ENCODE measurements at regions not wholly inside any gene's neighbourhood (a gene's known extent, or its start where the extent isn't known, plus 50 kb on each side); places are given as distances from the start of the nearest gene placed in this dataset.

- H3K9me3 ChIP-seq, result no peaks in the 10 kb centered on the region
- peaks cover 15% of the 10 kb centered on the region for H3K27me3 ChIP-seq
- H3K4me1 ChIP-seq (ENCODE audit: control insufficient read depth in 1 of 2, insufficient read depth in 1 of 2, low read depth in 1 of 2, low read length in 1 of 2), result no peaks in the 10 kb centered on the region
- no peak overlapping the region for H3K4me3 ChIP-seq (ENCODE audit: low read depth in 1 of 2, low read length in 1 of 2)
- TF ChIP-seq CTCF (IDR thresholded peaks at IDR 0.05), result no peak
- no peak overlapping the region for H3K27ac ChIP-seq
- no peaks in the 10 kb centered on the region for H3K36me3 ChIP-seq
Measured at GRCh38 chr2:105645031-105645937, 99.4 kb upstream of the NCK2 start.

- no peak overlapping the region for H3K4me3 ChIP-seq (ENCODE audit: low read depth in 1 of 2, low read length in 1 of 2)
- H3K27me3 ChIP-seq, result peaks cover 15% of the 10 kb centered on the region
- no peaks in the 10 kb centered on the region for H3K36me3 ChIP-seq
- H3K9me3 ChIP-seq, result no peaks in the 10 kb centered on the region
- no peaks in the 10 kb centered on the region for H3K4me1 ChIP-seq (ENCODE audit: control insufficient read depth in 1 of 2, insufficient read depth in 1 of 2, low read depth in 1 of 2, low read length in 1 of 2)
- no peak overlapping the region for H3K27ac ChIP-seq
- TF ChIP-seq CTCF (IDR thresholded peaks at IDR 0.05), result no peak
Measured at GRCh38 chr2:105644174-105644980, 100.3 kb upstream of the NCK2 start.

- Histone ChIP-seq H3K27ac (no peak overlapping the region), H3K36me3 (no peaks in the 10 kb centered on the region), H3K4me3 (ENCODE audit: low read depth in 1 of 2, low read length in 1 of 2) (no peak overlapping the region), H3K27me3 (peaks cover 15% of the 10 kb centered on the region), H3K9me3 (no peaks in the 10 kb centered on the region), H3K4me1 (ENCODE audit: control insufficient read depth in 1 of 2, insufficient read depth in 1 of 2, low read depth in 1 of 2, low read length in 1 of 2) (no peaks in the 10 kb centered on the region)
- TF ChIP-seq CTCF (IDR thresholded peaks at IDR 0.05), result no peak
Measured at GRCh38 chr2:105643405-105644173, 101.1 kb upstream of the NCK2 start.

GRCh38 chr2:105641389-105641811 lies 103.3 kb upstream of the NCK2 start:
- Histone ChIP-seq H3K4me1 (ENCODE audit: control insufficient read depth in 1 of 2, insufficient read depth in 1 of 2, low read depth in 1 of 2, low read length in 1 of 2) (no peaks in the 10 kb centered on the region), H3K27ac (no peak overlapping the region), H3K4me3 (ENCODE audit: low read depth in 1 of 2, low read length in 1 of 2) (no peak overlapping the region), H3K36me3 (no peaks in the 10 kb centered on the region), H3K9me3 (no peaks in the 10 kb centered on the region), H3K27me3 (peaks cover 9% of the 10 kb centered on the region)
- no peak for TF ChIP-seq CTCF (IDR thresholded peaks at IDR 0.05)

GRCh38 chr2:105640246-105640645 lies 104.5 kb upstream of the NCK2 start:
- Histone ChIP-seq H3K4me1 (ENCODE audit: control insufficient read depth in 1 of 2, insufficient read depth in 1 of 2, low read depth in 1 of 2, low read length in 1 of 2) (no peaks in the 10 kb centered on the region), H3K27ac (no peak overlapping the region), H3K36me3 (no peaks in the 10 kb centered on the region), H3K9me3 (no peaks in the 10 kb centered on the region), H3K27me3 (peaks cover 5% of the 10 kb centered on the region), H3K4me3 (ENCODE audit: low read depth in 1 of 2, low read length in 1 of 2) (no peak overlapping the region)
- TF ChIP-seq CTCF (IDR thresholded peaks at IDR 0.05), result no peak

All from neutrophil (primary cell).